CD14-positive monocyte (primary cell): ENCODE measurements at regions not wholly inside any gene's neighbourhood (a gene's known extent, or its start where the extent isn't known, plus 50 kb on each side); places are given as distances from the start of the nearest gene placed in this dataset.

ENCODE experiments used
- DNase-seq, 3 donors: peaks; one replicate each; pipeline ENCODE4 v3.0.0-alpha.2; 2011 to 2022
- H2AFZ ChIP-seq: 2 replicates; pipeline ENCODE4 v1.6.0; 2012; ENCODE audit warnings: mild to moderate bottlenecking, low read depth, low read length, inconsistent platforms; ENCODE audit not compliant: insufficient read depth, poor library complexity, severe bottlenecking
- H3K27ac ChIP-seq, 2 donors: 1 replicate in 1 of 2; 2 replicates in 1 of 2; pipeline ENCODE4 v1.5.1; 2012 to 2013; ENCODE audit warnings: low read length in 2 of 2, control low read depth in 1 of 2, inconsistent platforms in 1 of 2, low read depth in 1 of 2, mild to moderate bottlenecking in 1 of 2
- H3K27me3 ChIP-seq, 2 donors: one replicate each; pipeline versions ENCODE4 v1.6.0 to v1.6.1; 2011 to 2013; ENCODE audit warnings: low read length in 2 of 2; ENCODE audit not compliant: control insufficient read depth in 2 of 2, insufficient read depth in 2 of 2
- H3K36me3 ChIP-seq, 2 donors: replicated peaks in 1 of 2; 1 replicate in 1 of 2; 2 replicates in 1 of 2; pipeline versions ENCODE4 v1.5.1 to v1.6.1; 2012 to 2013; ENCODE audit warnings: low read length in 2 of 2, control low read depth in 1 of 2, inconsistent platforms in 1 of 2, mild to moderate bottlenecking in 1 of 2; ENCODE audit not compliant: insufficient read depth in 2 of 2, control insufficient read depth in 1 of 2
- H3K4me1 ChIP-seq, 2 donors: 1 replicate in 1 of 2; 2 replicates in 1 of 2; pipeline versions ENCODE4 v1.5.1 to v1.6.1; 2012 to 2013; ENCODE audit warnings: low read length in 2 of 2, control low read depth in 1 of 2, inconsistent platforms in 1 of 2, mild to moderate bottlenecking in 1 of 2, moderate library complexity in 1 of 2; ENCODE audit not compliant: insufficient read depth in 2 of 2, control insufficient read depth in 1 of 2
- H3K4me2 ChIP-seq: replicated peaks from 2 replicates; pipeline ENCODE3; 2012; ENCODE audit warnings: low read length, moderate library complexity, mild to moderate bottlenecking; ENCODE audit not compliant: poor library complexity, severe bottlenecking; ENCODE audit errors: extremely low read depth
- H3K4me3 ChIP-seq, 3 experiments: fragments of 200-600 bp in 1 of 3; sonication (generic) in 1 of 3; replicated peaks in 1 of 3; 1 replicate in 2 of 3; 2 replicates in 1 of 3; pipeline ENCODE4 v1.5.1; 2011 to 2013; ENCODE audit warnings: low read length in 3 of 3, mild to moderate bottlenecking in 3 of 3, control low read depth in 2 of 3, low read depth in 2 of 3, inconsistent platforms in 1 of 3, moderate library complexity in 1 of 3
- H3K79me2 ChIP-seq: 2 replicates; pipeline ENCODE4 v1.6.0; 2012; ENCODE audit warnings: mild to moderate bottlenecking, control low read depth, inconsistent platforms, low read length, moderate library complexity; ENCODE audit not compliant: insufficient read depth
- H3K9ac ChIP-seq: 2 replicates; pipeline ENCODE4 v1.6.0; 2017; ENCODE audit warnings: low read length, mild to moderate bottlenecking; ENCODE audit not compliant: insufficient read depth, poor library complexity, severe bottlenecking
- H3K9me3 ChIP-seq, 2 donors: replicated peaks in 1 of 2; 1 replicate in 1 of 2; 2 replicates in 1 of 2; pipeline versions ENCODE4 v1.5.1 to v1.6.1; 2012 to 2013; ENCODE audit warnings: low read length in 2 of 2, control low read depth in 1 of 2; ENCODE audit not compliant: control insufficient read depth in 1 of 2, insufficient read depth in 1 of 2
- H4K20me1 ChIP-seq: 2 replicates; pipeline ENCODE4 v1.6.0; 2012; ENCODE audit warnings: mild to moderate bottlenecking, low read length, control low read depth, moderate library complexity; ENCODE audit not compliant: insufficient read depth
- H3K27ac Mint-ChIP-seq, 7 donors: one replicate each; pipeline ENCODE4 v1.8.0; 2020; ENCODE audit warnings: mild to moderate bottlenecking in 7 of 7, mixed read lengths in 7 of 7, moderate library complexity in 6 of 7, inconsistent platforms in 2 of 7
- H3K27me3 Mint-ChIP-seq, 3 donors: one replicate each; pipeline ENCODE4 v1.8.0; 2021 to 2022; ENCODE audit warnings: low read depth in 3 of 3, mild to moderate bottlenecking in 3 of 3, mixed read lengths in 3 of 3, moderate library complexity in 3 of 3, inconsistent platforms in 1 of 3
- H3K36me3 Mint-ChIP-seq, 2 donors: one replicate each; pipeline ENCODE4 v1.8.0; 2020; ENCODE audit warnings: mixed read lengths in 2 of 2, inconsistent platforms in 1 of 2, mild to moderate bottlenecking in 1 of 2
- H3K4me1 Mint-ChIP-seq: one replicate; pipeline ENCODE4 v1.8.0; 2020; ENCODE audit warnings: mild to moderate bottlenecking, mixed read lengths
- H3K4me3 Mint-ChIP-seq, 2 donors: one replicate each; pipeline ENCODE4 v1.8.0; 2020; ENCODE audit warnings: mild to moderate bottlenecking in 2 of 2, mixed read lengths in 2 of 2, moderate library complexity in 1 of 2
- H3K9me3 Mint-ChIP-seq, 7 donors: one replicate each; pipeline ENCODE4 v1.8.0; 2020 to 2022; ENCODE audit warnings: mixed read lengths in 7 of 7, mild to moderate bottlenecking in 6 of 7, moderate library complexity in 6 of 7, inconsistent platforms in 2 of 7
- CTCF ChIP-seq: fragments of 200-600 bp; IDR thresholded peaks from one replicate; pipeline ENCODE4 v1.8.0; 2022; ENCODE audit warnings: antibody characterized with exemption, mild to moderate bottlenecking
- WGBS: methylation state at CpG from one replicate; pipeline ENCODE4 v1.1.5; 2013; ENCODE audit warnings: missing lambda C conversion rate; ENCODE audit not compliant: insufficient coverage; 5-methylcytosine and 5-hydroxymethylcytosine counted together
- intact Hi-C, 2 donors: fragments of 100-400 bp; cut with micrococcal nuclease; formaldehyde crosslinking; loops; one replicate each; pipeline versions ENCODE4 v1.15.0 to v1.15.1; 2023

GRCh38 chr7:122199171-122199570 is 55.1 kb upstream of the AASS start:
- H3K27ac ChIP-seq: no peak overlapping the region
- Mint-ChIP-seq H3K4me1 (no peaks in the 10 kb centered on the region), H3K27ac (no peak overlapping the region), H3K9me3 (peaks cover 0 to 5% (median 0%) of the 10 kb centered on the region in 7 donors), H3K4me3 (no peak overlapping the region), H3K36me3 (no peaks in the 10 kb centered on the region), H3K27me3 (peaks cover 0 to 4% (median 2%) of the 10 kb centered on the region in 3 donors)
- DNase-seq: no peak
- no peaks in the 10 kb centered on the region for H3K9me3 ChIP-seq
- no peaks in the 10 kb centered on the region for H3K36me3 ChIP-seq
- no peak overlapping the region for H2AFZ ChIP-seq
- TF ChIP-seq CTCF: no peak
- H3K9ac ChIP-seq: no peak overlapping the region
- intact Hi-C loops: no loop called here
- H3K4me1 ChIP-seq: no peaks in the 10 kb centered on the region
- H3K4me3 ChIP-seq: no peak overlapping the region
- H4K20me1 ChIP-seq: no peaks in the 10 kb centered on the region
- no peaks in the 10 kb centered on the region for H3K79me2 ChIP-seq
- no peak overlapping the region for H3K4me2 ChIP-seq
- no peaks in the 10 kb centered on the region for H3K27me3 ChIP-seq

DNA sequence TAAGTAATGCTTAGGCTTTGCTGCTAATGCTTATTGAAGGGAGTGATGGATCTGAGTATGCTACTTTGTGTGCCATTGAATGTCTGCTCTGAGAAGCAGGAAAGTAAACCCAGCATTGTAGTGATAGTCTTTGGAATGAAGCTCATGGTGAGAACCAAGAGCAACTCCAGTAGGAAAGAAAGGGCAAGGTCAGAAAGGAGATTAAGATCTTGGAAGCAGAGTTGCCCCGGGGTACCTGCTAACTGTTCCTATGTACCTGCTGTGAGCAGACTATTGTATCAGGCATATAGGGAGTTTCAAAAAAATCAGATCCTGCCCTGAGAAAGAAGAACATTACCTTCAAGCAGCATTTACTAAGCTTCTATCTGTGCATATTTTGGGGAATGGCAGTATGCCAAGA is 54.5 kb upstream of the AASS start:
- no peaks in the 10 kb centered on the region for H3K79me2 ChIP-seq
- no peaks in the 10 kb centered on the region for H4K20me1 ChIP-seq
- peaks cover 0 to 4% (median 0%) of the 10 kb centered on the region in 7 donors for H3K9me3 Mint-ChIP-seq
- H3K27ac ChIP-seq: no peak overlapping the region
- no peaks in the 10 kb centered on the region for H3K27me3 ChIP-seq
- no peaks in the 10 kb centered on the region for H3K4me1 Mint-ChIP-seq
- H3K27me3 Mint-ChIP-seq: peaks cover 0 to 4% (median 2%) of the 10 kb centered on the region in 3 donors
- H3K36me3 Mint-ChIP-seq: no peaks in the 10 kb centered on the region
- no peak overlapping the region for H3K4me2 ChIP-seq
- no peaks in the 10 kb centered on the region for H3K36me3 ChIP-seq
- H3K4me3 Mint-ChIP-seq: no peak overlapping the region
- H3K4me3 ChIP-seq: no peak overlapping the region
- H3K9me3 ChIP-seq: no peaks in the 10 kb centered on the region
- intact Hi-C loops: no loop called here
- 100% methylated on average over 1 of the region's 1 CpG for WGBS
- DNase-seq: no peak
- H3K4me1 ChIP-seq: no peaks in the 10 kb centered on the region
- no peak overlapping the region for H2AFZ ChIP-seq
- H3K9ac ChIP-seq: no peak overlapping the region
- TF ChIP-seq CTCF: no peak
- H3K27ac Mint-ChIP-seq: no peak overlapping the region
